K562 (cell line): ENCODE measurements at regions not wholly inside any gene's neighbourhood (a gene's known extent, or its start where the extent isn't known, plus 50 kb on each side); places are given as distances from the start of the nearest gene placed in this dataset.

Experiments used
- BRD4 ChIP-seq: fragments of 200-600 bp; sonication (generic); IDR thresholded peaks from 2 replicates; pipeline ENCODE4 v1.6.1; 2017; ENCODE audit warnings: inconsistent platforms
- EHMT2 ChIP-seq: fragments of 450-650 bp; IDR thresholded peaks from 2 replicates; pipeline ENCODE4 v1.6.1; 2018; ENCODE audit warnings: antibody characterized with exemption
- ELF1 ChIP-seq: fragments of 200-800 bp; sonication (Bioruptor generic); IDR thresholded peaks from 2 replicates; pipeline ENCODE4 v1.6.1; 2016; ENCODE audit warnings: missing genetic modification characterization, missing compliant biosample characterization
- GTF2F1 ChIP-seq: IDR thresholded peaks from 2 replicates; pipeline ENCODE4 v1.6.1; 2011; ENCODE audit warnings: low read depth, low read length, improper control_type of control experiment
- HNRNPLL ChIP-seq: fragments of 200-400 bp; formaldehyde crosslinking; IDR thresholded peaks from 2 replicates; pipeline ENCODE4 v1.6.1; 2017; ENCODE audit warnings: low read length, low read depth, mild to moderate bottlenecking; ENCODE audit not compliant: poor library complexity, severe bottlenecking
- MYBL2 ChIP-seq, 2 experiments: fragments of 450-650 bp in 1 of 2; sonication (generic) in 1 of 2; formaldehyde crosslinking in 1 of 2; IDR thresholded peaks; 2 replicates each; pipeline versions ENCODE4 v1.6.1 to v1.8.1; 2017 to 2022; ENCODE audit warnings: borderline replicate concordance in 1 of 2, inconsistent platforms in 1 of 2, low read depth in 1 of 2, mild to moderate bottlenecking in 1 of 2, missing genetic modification reagents in 1 of 2, moderate library complexity in 1 of 2
- TBL1XR1 ChIP-seq, 2 experiments: IDR thresholded peaks; 2 replicates each; pipeline ENCODE4 v1.6.1; 2012; ENCODE audit warnings: improper control_type of control experiment in 2 of 2, low read length in 2 of 2, mild to moderate bottlenecking in 1 of 2
- TOE1 ChIP-seq, 2 experiments: fragments of 450-650 bp in 1 of 2; sonication (generic) in 1 of 2; formaldehyde crosslinking in 1 of 2; IDR thresholded peaks; 2 replicates each; pipeline versions ENCODE4 v1.7.1 to v1.8.0; 2016 to 2022; ENCODE audit warnings: borderline replicate concordance in 2 of 2, mild to moderate bottlenecking in 2 of 2, antibody characterized with exemption in 1 of 2, inconsistent platforms in 1 of 2, low read depth in 1 of 2, missing genetic modification reagents in 1 of 2, moderate library complexity in 1 of 2
- ZNF140 ChIP-seq: fragments of 250-450 bp; sonication (Bioruptor Pico); IDR thresholded peaks from 2 replicates; pipeline ENCODE4 v1.8.0; 2021; ENCODE audit warnings: moderate library complexity, mild to moderate bottlenecking, inconsistent platforms
- TF ChIP-seq, protein P1 (sequence below), 3 experiments: IDR thresholded peaks in 2 of 3; conservative IDR thresholded peaks in 1 of 3; 2 replicates each; pipeline ENCODE4 v1.5.1; 2011 to 2012; ENCODE audit warnings: low read length in 3 of 3, mild to moderate bottlenecking in 3 of 3, control low read depth in 2 of 3, improper control_type of control experiment in 1 of 3, inconsistent platforms in 1 of 3, low read depth in 1 of 3, mixed read lengths in 1 of 3, moderate library complexity in 1 of 3; ENCODE audit not compliant: insufficient read depth in 2 of 3
- TF ChIP-seq, protein P2 (sequence below): sonication (generic); formaldehyde crosslinking; IDR thresholded peaks from 2 replicates; pipeline ENCODE4 v1.9.0; 2022; ENCODE audit warnings: mild to moderate bottlenecking, missing genetic modification reagents

DNA sequence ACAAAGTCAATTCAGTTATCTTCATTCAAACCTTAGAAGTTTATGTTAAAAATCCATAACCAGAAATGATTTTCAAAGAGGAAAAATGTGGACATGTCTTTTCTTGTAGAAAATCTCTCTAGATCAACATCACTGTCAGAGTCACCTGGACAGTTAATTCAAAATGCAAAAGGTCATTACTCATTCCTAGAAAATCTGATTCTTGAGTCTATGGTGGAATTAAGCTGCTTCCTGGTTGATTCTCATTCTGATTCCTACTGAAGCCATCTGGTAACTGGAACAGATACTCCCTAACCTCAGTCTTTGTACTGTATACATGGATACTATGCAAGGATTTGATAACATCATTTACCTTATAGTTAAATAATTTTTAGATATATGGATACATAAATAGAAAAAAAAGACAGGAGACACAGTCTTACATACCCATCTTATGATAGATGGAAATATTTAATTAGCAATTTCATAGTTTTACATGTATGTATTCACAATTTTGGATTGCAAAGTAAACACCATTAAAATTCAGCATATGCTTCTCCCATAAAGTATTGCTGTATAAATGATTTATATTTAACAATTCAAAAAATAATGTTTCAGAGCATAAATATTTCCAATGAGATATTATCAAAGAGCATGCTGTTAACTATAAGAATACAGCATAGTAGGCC lies 693.2 kb upstream of the CCDC54 start:
- TF ChIP-seq ELF1 (tag) (no peak), TBL1XR1 (IDR thresholded peaks at IDR 0.05; ENCODE audit: low read length in 2 of 2) (no peak), ZNF140 (no peak), EHMT2 (no peak), TOE1 (IDR thresholded peaks at IDR 0.05; ENCODE audit: borderline replicate concordance) (no peak), TOE1 (CRISPR knock-in tag; IDR thresholded peaks at IDR 0.05; ENCODE audit: borderline replicate concordance, low read depth) (no peak), MYBL2 (IDR thresholded peaks at IDR 0.05; ENCODE audit: low read depth) (no peak), MYBL2 (CRISPR knock-in tag; IDR thresholded peaks at IDR 0.05; ENCODE audit: borderline replicate concordance) (no peak), GTF2F1 (no peak), BRD4 (no peak), HNRNPLL (no peak)
- TF ChIP-seq, protein P1, sequence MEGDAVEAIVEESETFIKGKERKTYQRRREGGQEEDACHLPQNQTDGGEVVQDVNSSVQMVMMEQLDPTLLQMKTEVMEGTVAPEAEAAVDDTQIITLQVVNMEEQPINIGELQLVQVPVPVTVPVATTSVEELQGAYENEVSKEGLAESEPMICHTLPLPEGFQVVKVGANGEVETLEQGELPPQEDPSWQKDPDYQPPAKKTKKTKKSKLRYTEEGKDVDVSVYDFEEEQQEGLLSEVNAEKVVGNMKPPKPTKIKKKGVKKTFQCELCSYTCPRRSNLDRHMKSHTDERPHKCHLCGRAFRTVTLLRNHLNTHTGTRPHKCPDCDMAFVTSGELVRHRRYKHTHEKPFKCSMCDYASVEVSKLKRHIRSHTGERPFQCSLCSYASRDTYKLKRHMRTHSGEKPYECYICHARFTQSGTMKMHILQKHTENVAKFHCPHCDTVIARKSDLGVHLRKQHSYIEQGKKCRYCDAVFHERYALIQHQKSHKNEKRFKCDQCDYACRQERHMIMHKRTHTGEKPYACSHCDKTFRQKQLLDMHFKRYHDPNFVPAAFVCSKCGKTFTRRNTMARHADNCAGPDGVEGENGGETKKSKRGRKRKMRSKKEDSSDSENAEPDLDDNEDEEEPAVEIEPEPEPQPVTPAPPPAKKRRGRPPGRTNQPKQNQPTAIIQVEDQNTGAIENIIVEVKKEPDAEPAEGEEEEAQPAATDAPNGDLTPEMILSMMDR (IDR thresholded peaks at IDR 0.05 in 2 of 3, conservative IDR thresholded peaks at IDR 0.05 in 1 of 3; ENCODE audit: insufficient read depth in 2 of 3, low read depth in 1 of 3, low read length in 3 of 3): no peak
- TF ChIP-seq, protein P2, sequence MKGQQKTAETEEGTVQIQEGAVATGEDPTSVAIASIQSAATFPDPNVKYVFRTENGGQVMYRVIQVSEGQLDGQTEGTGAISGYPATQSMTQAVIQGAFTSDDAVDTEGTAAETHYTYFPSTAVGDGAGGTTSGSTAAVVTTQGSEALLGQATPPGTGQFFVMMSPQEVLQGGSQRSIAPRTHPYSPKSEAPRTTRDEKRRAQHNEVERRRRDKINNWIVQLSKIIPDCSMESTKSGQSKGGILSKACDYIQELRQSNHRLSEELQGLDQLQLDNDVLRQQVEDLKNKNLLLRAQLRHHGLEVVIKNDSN (CRISPR knock-in tag): no peak
